GM19397 (cell line): ENCODE measurements at regions not wholly inside any gene's neighbourhood (a gene's known extent, or its start where the extent isn't known, plus 50 kb on each side); places are given as distances from the start of the nearest gene placed in this dataset.
A peak's percentile ranks its signal among the peaks of the same experiment; 100 is the strongest.

ENCODE experiments used
- ATAC-seq: cut with Tn5 transposase; IDR thresholded peaks from one replicate; pipeline ENCODE4 v1.9.1; 2021; ENCODE audit warnings: mild to moderate bottlenecking, moderate library complexity; ENCODE audit not compliant: unreplicated experiment

DNA sequence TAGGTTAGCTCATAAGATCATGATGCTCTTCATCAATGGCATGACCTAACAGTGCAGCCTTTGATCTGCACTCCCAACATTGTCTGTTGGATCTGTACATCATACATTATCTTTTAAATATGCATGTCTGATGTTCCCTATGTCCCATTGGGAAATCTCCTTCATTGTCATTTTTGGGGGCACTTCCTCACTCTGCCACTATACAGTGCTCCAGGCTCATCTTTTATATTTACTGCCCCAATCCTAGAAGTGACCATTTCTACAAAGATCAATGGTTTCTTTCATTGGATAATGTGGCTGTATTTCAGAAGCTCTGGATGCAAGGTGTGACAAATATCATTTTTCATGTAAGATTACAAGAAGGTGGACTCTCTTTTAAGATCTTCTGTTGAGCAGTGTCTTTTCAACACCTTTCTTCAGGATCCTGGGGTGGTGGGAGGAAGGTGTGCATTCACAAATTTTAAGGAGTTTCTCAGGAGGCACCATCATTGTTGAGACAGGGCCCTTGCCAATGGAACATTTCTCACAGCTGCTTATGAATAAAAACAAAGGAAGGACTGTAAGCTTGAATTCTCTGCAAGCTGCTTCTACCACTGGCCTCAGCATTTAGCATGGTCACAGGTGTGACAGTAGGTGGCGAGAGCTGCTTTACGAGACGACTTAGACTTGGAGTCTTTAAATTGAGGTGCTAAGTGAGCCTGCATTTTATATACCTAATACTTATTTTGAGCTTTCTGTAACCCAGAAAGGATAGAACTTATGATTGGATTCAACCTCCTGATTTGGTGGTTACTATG is 403.0 kb downstream of the LMO7 start:
- no peak for ATAC-seq

DNA sequence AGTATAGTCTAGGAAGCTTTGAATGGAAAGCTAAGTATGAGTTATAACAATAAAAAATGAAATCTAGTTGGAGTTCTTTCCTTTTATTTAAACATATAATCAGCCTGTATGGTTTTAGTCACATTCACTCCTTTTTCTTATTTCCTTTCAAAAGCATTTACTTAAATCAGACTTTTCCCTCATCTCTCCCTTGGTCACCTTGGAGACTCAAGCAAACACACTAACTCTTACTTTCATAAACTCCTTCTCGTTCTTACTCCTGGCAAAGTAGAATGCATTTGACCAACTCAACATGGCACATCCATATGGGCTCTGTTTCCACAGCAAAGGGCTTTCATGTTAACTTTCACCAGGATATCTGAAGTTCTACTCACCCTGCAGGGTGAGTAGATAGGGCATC is 400.0 kb downstream of the LMO7 start:
- no peak for ATAC-seq

DNA sequence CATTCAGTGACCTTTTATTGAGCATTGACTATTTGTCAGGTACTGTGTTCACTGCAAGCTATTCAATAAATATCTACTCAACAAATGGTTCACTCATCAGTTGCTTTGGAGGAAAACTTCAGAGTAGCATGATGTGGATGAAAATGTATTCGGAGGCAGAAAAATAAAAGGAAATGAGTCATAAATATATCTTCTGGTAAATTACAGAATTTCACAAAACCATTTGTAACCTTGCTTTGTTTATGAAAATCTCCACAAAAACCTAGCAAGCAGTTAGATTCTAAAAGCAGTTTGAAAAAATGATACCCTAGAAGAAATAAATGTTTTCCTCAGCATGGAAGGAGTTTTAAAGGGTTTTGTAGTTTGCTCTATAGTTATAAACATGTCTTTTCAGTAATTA is 399.6 kb downstream of the LMO7 start:
- ATAC-seq = no peak

DNA sequence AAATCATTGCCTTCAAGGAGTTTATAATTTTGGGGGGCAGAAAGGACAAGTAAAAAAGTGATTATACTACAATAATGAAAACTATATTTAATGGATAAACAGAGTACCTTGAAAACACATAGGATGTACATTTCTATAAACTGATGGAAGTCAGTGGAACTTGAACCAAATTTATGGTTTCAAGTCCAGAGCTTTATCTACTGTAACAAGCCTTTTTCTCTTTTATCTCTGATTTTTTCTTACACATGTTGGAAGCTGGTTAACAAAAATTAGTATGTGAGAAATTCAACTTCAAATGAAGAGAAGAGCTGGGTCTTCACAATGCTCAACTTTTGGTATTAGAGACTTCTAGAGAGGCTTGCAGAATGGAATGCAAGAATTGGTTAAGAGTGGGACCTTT is 393.6 kb downstream of the LMO7 start:
- no peak for ATAC-seq

DNA sequence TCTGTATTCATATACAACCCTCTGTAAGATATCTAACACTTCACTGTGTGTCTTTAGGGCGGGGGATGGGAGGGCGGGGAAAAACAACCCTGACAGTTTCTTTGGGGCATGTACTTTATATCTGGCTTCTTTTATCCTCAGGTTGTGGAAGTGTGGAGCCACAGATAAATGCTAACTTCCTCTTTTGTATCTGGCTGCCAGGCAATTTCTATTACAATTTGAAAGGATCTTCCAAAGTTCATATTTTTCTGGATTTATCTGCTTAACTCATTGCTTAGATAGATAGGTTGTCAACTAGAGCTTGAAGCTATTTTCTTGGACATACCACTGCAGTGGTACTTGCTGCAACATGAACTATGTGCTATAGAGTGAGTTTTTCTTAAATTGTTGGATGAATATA is 393.0 kb downstream of the LMO7 start:
- no peak for ATAC-seq

DNA sequence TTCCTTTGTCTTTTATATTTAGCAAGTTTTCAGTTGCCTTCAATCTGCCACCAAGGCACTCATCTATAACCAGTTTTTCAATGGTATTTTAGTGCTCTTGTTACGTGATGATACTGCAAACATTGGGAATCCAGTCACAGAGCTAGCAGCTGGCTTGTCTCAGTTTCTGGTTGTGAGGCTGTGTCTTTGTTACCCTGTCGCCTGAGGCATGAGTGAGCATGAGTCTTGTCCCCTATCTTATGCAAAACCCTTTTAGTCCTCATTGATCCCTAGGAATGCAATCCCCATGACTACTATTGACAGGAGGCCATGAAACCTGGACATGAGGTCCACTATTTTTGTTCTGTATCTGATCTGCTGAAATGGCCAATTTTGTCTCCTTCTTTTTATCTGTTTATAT is 391.0 kb downstream of the LMO7 start:
- no peak for ATAC-seq

DNA sequence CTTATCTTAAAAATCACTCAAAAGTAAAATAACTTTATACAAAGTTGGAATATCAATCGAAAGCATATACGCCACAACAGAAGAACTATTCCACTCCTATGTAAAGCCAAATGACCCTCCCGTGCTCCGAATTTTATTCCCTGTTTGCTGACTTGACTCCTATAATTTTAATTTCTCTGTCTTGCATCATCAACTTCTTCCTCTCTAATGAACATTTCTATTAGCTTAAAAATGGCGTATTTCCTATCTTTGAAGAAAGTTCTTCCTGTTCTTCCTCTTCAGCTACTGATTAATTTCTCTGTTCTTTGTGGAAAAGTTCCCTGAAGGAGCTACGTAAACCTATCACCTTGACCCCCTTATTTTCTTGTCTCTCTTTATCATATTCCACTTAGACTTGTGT is 389.3 kb downstream of the LMO7 start:
- ATAC-seq = no peak

DNA sequence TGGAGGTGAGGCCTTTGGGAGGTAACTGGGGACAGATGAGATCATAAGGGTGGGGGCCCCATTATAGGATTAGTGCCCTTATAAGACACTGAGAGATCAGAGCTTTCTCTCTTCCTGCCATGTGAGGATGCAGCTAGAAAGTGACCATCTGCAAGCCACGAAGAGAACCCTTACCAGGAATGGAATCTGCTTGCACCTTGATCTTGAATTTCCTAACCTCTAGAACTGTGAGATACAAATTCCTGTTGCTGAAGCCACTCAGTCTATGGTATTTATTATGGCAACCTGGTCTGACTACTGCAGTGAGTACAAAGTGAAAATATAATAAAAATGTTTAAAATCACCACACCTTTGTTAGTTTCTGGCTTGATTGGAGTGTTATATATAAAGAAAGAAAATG is 388.0 kb downstream of the LMO7 start:
- no peak for ATAC-seq

DNA sequence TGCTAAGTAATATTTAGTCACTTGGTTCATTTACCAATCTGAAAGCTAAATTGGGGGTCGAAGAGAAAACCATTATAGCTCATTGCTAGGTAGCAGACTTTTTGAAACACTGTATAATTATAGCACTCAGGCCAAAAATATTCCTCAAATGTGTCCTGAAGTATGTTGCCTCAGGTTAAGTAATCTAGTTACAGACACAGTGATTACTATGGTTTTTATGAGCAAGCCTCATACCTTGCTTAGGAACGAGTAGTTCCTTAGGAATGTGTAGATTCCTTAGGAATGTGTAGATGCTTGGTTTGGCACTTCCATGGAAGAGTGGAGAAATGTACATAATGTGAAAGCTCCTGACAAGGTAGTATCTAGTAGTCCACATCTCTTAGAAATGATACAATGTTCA is 387.5 kb downstream of the LMO7 start:
- ATAC-seq = no peak

DNA sequence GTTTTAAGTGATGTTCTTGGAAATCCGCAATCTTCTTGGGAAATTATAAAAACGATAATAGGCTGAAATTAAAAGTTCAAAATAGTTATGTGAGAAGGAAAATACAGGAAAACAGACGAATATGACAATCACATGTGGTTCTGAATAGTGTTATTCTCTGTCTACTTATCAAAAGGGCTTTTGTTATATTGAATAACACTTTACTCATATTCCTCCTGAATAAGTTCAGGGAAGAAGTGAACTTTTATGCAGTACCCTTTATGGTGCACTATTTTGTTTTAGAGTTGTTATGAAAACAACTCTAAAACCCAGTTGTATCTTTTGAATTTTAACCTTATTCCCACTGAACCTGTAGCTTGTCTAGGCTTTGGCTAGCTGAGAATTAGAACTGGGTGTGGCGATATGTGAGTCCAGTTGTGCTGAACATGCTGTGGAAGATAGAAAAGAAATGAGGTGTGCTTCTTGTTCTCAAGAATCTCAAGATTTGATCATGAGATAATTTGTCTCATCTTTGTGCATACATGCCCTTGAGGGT is 384.4 kb downstream of the LMO7 start:
- no peak for ATAC-seq

DNA sequence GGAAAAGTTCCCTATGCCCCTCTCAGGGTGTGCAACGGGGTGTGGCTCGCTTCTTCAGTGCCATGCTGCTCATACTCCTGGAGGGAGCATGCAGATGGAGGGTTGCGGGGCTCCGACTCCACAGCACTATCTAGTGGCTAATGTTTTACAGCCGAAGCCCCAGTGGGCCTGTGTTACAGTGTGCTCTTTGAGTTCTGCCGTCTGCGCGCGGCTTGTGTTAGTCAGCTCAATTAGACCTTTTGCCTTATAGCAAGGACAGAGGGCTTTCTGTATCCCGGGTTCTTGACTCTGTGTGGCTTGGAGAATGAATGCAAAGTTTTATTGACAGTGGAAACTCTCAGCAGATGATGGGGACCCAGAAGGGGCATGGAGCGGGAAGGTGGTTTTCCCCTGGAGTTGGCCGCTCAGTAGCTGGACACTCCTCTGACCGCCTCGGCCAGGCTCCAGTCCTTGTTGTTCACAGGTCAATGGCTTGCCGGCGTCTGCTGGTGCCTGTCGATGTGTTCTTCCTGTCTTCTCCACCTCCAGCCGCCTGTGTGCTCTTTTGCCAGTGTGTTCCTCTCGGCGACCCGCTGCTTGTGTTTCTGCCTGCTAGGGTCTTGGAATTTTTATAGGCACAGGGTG is 383.4 kb downstream of the LMO7 start:
- ATAC-seq = no peak

DNA sequence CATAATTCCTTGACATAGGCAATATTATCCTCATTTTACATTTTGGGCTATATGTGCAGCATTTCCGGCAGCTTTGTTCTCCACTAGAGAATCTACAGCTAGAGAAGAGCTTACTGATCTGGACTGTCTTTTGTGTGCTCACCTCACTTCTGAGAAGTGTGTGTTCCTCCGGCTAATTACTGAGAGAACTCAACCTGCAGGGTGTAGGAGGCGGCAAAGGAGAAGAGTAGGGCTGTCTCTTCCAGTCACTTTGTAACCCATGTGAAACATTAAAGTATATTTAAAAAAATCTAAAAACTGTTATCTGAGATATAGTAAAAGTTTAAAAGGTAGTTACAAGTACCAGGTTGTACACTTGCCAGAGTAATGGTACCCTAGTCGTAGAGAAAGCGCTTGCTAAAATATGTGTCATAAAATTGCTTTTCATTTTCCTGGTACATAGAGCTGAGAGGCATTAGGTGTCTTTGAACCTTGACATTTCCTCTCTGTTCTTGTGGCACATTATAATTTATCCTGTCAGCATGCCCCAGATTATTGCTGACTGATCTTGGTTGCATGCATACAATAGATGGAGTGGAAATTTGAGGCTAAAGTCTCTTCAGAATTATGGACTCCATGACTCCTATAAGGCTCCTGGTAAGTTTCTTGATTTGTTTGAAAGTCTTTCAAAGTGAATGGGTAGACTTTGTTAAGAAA is 381.9 kb downstream of the LMO7 start:
- ATAC-seq = no peak

DNA sequence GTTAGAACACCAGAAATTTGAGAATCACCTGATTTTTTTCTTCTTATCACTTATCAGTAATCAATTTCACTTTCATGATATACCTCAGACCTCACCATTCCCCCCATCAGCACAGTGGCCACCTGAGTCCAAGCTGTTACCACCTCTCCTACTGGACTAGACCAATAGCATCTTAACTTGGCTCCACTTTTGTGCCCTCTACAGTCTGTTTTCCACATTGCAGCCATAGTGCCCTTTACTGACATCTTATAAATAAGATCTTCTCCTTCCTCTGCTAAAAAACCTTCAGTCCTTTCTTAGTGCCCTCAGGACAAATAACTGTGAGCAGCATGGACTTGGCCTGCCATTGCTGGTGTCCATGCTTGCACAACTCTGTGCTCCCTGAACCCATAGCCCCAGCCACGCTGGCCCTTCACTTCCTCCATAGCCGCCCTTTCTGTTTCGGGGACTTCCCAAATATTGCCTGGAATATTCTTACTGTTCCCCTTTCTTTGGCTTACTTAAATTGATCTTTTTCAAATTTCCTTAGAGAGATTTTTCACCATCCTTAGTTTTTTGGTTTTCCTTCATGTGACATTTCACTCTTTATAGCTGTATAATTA is 380.8 kb downstream of the LMO7 start:
- ATAC-seq = peak; percentile 62

DNA sequence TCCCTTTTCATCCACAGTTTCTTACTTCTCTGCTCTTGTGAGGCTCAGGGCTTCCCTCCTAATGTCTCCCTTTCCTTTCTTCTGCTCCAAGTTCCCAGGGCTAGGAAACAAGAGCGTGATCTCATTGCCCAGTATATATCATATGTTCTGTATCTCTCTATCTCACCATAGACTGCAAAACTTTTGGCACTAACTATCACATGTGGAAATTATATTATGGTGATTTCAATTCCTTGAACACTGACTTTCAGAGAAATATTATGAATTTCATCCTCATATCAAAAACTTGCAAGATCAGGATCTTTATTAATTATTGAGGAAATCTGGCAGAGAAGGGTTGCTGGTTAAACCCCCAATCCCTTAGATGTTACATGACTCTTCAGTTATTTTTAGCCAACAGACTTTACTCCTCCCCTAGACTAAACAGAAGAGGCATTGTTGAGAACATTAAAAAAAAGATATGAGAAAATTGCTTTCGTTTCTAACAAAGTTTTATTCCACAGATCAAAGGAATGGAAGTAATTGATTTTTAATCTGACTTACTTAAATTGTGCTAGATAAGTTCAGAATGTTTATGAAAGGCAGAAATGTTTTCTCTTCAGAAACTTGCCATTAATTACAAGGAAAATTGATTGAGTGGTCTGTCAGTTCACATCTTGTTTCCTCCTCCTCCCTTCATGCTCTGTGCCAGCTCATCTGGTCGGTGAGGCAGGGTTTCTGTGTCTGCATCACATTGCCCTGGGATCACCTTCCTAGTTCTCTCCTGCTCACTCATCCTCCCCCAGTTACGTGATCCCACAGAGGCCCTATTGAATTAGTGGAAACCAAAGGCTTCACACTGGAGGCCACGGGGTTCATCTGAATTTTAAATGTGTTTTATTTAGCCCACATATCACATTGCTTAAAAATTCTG is 378.5 kb downstream of the LMO7 start:
- no peak for ATAC-seq

DNA sequence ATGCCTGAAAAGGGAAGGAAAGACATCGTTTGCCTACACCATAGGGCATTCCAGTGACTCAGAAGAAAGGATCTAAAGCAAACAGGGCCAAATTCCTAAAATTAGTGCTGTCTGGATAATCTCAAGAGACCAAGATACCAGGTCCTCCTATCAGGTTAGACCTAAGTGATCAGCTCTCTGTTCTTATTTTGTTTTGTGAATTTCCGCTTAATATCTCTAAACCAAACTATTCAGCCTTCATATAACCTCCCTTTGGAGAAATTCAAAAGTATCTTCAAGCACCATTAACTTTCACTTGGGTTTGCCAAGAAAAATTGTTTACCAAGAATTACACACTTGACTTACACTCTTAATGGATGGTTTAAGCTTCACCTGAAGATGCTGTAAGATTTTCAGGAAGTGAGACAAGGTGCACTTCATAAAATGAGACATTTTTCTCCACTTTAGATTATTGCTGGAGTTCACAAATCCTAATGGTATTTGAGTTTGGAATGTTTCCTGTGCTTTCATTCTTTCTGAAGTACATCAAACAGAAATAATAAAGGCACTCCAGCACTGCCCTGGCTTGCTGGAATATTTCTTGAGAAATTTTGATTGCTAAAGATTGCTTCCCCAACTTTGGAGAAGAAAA is 376.1 kb downstream of the LMO7 start:
- ATAC-seq = no peak

DNA sequence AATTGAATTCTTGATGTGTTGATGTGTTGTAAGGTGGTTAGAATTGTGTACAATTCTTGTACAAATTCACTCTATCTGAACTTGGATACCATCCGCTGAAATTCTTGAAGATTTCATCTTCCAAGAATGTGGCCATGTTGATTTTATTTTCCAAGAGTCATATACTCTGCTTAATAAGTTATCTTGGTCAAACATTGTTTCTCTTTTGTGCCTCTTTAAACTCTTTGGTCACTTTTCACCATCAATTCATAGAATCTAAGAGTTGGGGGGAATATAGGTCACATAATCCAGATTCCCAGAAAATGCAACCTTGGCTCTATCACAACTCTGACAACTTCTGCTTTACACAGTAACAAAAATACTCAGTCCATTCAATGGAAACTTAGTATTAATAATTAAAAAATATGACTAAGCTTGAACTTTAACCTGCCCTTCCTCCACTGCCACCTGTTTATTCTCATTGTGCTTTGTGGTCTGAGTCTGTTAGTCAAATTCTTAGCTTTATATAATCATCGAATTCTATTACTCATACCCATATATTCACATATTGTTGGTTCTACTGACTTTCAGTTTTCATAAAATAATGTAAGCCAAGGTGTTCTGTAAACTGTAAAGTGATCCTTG is 373.2 kb downstream of the LMO7 start:
- ATAC-seq = peak; percentile 53

DNA sequence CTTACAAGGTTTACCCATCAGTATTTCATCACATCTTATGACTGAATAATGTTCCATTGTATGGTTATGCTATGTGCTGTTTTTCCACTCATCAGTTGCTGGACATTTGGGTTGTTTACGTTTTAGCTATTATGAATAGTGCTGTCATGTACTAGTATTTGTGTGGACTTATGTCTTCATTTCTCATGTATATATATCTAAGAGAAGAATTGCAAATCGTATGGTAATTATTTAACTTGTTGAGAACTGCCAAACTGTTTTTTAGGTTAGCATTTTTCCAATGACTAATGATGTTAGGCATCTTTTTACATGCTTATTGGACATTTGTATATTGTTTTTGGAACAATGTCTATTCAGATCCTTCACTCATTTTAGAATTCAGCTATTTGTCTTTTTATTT is 368.3 kb downstream of the LMO7 start:
- no peak for ATAC-seq

DNA sequence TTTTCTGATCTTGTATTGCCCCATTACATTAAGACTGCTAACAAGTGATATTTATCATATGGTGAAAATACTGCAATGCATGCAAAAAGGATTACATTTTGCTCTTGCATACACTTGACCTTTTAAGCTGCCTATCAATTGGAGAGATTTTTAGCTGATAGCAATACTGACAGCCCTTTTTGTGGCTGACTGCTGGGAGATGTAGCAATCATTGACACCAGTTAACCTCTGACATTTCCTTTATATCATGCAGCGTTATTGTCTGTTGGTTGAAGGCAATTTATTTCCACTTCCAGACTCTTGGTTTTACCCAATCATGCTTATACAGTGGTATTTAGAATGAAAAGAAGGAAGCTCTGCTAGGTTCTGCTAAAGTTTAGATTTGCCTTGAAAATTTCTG is 364.0 kb downstream of the LMO7 start:
- ATAC-seq = no peak

DNA sequence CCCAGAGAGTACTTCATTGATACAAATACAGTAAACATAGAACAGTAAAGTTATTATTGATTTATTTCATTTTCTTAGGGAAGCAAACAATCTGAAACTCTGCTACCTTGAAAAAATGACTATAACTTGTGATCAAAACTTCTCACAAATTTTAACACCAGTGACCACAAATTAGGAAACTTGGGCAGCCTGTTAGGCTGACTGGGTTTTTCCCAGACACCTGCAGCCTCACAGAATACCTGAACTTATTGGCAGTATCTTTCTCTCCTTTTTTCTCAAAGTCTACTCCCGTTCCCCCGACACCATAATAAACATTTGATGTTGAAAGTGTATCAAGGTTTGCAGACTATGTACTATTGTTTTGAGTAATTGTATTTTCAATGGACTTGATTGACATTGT is 360.5 kb downstream of the LMO7 start:
- ATAC-seq = no peak

DNA sequence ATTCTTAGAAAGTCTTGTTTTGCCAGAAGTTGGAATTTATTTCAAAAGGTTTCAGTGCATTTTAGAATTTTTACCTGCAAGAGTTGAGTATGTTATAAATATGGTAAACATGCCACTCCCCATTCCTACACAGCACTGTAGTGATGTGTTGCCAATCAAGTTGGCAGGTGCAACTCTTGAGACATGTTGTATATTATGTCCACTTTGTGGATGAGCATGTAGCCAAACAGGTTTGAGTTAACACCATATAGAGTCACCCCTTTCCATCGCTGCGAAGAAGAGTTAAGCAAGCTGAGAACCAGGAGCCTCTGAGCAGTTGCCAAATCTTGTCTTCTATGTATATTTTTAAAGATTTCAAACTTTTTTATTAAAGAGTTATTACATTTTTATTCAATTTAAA is 359.8 kb downstream of the LMO7 start:
- no peak for ATAC-seq
